ENCODE measurements at regions not wholly inside any gene's neighbourhood (a gene's known extent, or its start where the extent isn't known, plus 50 kb on each side); places are given as distances from the start of the nearest gene placed in this dataset.

DNA sequence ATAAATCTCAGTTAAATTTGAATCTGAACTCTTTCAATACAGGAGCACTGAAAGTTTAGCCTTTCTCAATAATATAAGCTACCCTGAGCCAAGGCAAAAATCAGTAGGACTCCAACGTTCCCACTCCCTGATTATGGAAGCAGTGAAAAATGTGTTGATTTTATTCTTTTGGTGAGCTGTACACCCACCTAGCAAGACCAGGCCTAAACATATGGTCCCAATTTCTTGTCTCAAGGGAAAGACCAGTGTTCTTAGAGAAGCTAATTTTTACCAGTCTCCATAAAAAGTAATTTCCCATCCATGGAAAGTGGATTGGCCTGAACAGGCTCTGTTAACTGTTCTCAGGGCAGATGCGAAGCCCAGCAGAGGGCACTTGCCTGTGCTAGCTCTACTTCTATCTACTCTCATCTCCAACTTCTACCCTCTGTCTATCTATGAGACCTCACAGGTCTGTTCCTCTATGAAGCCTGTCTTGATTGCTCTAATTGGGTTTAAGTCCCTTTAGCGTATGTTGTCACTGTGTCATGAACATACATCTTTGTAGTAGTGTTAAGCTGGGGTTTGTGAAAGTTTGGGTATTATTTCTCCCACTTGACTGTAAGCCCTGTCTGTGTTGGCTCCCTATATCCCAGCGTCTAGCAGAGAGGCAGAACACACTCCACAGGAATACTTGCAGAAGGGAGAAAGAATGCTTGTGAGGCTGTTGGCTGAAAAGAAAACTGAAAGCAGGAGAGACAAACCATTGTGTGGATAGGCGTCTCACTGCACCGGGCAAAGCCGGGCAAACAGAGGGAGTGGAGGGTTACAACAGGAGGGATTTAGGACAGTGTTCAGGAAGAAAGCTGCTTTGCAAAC is 167.1 kb upstream of the MAF start:
- no peak for DNase-seq

DNA sequence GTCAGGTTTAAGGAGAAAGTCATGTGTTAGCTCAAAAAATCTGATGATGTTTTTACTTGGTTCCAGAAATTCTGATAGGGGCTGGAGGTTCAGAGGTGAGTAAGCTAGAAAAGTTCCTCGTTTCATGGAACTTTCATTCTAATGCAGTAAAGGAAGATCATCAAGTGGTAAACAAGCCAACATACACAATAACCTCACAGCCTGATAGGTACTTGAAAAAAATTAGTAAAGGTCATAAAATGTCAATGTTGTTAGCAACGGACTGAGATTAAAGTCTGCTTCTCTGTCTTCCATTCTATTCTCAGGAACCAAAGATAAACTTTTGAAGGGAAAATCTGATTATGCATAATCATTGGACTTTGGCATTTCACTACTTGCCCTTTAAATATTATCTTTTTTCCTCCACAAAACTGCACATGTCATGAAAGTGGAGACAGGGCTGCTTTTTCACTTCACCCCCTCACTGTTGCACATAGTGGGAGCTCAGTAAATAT is 165.4 kb upstream of the MAF start:
- no peak for DNase-seq

DNA sequence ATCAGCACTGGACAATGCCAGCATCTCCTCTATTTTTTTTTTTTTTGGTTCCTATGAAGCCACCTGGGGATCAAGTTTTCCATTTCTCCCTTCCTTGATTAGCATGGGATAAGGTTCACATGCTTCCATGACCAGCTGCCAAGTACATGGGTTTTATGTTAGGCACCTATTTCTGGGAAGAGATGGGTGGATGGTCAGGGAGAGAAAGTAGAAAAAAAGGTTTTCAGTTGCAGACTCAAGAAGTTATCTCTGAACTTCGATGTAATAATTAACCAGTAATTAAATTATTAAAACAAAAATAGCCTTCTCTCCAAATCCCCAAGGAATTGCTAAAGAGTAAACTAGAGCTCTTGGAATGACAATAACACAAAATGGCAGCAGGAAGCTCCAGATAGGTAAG is 164.9 kb upstream of the MAF start:
- DNase-seq, result no peak

DNA sequence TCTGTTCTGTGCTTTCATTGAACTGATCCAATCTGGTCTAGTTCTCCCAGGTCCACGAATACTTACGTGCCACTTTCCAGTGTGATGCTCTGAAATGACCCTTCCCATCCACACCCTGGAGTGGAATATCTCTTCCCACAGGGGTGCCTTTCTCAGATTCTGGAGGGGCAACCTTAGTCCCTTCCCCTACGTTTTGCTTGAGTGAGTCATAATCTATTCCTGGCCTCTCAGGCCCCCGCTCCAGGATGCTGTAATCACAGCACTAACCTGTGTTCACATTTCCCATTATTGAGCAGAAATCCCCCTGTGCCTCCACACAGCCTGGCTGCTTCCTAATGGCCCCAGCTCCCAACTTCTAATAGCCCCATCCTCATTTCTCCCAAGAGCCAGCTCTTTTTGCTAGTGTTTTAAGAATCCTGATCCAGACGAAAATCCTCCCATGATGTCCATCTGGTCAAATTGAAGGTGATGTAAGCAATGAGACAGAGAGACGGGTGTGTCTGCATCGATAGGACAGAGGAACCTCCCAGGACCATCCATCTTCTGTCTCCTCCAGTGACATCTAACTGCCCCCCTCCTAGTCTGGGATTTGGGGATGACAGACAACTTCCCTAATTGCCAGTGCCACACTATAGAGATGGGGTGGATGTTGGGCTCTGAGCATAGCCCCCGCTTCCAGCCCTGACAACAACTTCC is 164.0 kb upstream of the MAF start:
- no peak for DNase-seq

DNA sequence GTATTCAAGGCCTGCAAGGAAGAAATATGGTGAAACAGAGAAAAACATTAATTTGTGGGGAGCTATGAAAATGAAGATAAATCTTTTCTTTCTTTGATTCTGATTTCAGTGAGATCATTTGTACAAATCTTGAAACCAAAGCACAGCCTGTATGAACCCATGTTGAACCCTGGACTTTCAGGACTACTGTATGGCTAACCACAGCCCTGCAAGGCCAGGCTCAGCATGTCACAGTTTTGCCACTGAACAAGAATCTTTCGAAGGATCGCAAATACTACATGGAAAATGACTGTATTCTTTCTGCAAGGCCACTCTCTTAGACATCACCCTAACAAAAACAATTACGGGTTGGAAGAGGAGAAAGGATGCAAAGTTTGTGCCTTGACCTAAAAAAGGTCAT is 161.7 kb upstream of the MAF start:
- no peak for DNase-seq

DNA sequence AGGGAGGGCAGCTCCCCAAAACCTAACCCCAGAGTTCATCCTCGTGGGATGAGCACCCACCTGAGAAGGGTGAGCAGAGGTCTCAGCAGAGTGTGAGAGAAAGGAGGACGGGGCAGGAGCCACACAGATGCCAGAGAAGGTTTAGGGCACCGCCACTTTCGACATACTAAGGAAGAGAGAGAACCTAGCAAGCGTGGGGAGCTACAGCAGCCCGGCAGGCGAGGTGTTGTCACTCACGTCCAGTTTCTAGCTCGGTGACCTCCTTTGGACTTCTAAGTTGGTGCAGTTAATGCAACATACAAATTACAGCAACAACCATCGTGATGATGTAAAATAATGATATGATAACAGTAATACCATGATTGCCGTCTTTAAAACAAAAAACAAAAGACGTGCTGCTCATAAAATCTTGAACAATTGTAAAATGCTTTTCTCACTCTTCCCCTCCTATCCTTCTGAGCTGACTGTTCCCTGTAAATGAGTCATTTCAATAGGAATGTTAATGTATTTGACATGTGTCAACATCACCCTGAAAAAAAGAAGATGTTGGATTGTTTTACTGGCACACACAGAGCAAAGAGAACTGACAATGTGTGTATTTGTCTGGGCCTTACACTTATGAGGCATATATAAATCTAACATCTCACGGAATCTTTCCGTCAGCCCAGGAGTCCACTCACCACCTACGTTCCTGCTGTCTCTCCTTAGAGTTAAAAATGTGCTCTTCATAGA is 158.2 kb upstream of the MAF start:
- no peak for DNase-seq

DNA sequence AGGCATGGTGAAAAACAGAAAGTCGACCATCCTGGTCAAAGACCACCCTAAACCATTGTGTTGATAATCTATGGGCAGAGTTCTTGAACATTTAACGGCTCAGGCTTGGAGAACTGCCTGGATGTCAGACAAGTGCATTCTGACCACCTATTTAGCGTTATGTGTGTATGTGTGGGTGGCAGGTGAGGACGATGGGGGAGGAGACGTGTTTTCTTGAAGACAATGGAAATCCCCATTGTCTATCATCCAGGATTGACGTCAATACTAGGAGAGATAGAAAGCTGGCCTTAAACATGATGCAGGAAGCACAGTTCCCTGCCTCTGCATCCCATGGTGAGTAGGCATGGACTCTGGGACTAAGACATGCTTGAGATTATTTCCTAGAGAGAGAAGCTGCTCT is 157.4 kb upstream of the MAF start:
- no peak for DNase-seq

DNA sequence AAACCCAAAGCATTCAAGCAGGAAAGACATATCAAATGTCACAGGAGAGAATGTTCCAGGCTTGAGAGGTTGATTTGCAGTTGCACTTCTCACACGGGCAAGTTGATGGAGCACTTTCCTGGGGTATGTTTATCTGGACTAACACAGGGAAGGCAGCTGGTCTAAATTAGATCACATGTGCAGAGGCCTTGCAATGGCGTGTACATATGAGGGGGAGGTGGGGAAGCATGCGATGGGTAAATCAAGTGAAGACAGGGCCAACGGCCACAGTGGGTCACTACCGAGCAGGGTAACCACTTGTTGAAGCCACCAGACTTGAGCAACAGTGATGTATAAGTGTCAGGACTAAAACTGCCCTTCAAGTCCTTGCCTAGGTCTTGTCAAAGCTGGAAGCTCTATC is 156.6 kb upstream of the MAF start:
- no peak for DNase-seq

DNA sequence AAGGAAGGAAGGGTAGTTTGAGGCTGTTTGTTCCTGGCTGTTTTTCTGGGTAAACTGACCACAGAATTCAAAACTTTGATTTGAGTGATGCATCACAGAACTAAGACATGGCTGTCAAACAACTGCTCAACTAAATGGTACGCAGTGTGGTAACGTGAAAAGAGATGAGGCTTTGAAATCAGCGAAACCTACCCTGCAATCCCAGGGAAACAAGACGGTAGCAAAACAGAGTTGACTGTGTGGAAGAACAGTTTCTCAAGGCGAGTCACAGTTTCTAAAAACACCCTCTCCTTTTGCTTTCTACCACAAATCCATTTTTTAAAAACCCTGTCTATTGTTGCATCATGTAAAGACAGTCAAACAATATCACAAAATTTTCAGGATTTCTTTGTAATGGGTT is 156.0 kb upstream of the MAF start:
- DNase-seq, result no peak

DNA sequence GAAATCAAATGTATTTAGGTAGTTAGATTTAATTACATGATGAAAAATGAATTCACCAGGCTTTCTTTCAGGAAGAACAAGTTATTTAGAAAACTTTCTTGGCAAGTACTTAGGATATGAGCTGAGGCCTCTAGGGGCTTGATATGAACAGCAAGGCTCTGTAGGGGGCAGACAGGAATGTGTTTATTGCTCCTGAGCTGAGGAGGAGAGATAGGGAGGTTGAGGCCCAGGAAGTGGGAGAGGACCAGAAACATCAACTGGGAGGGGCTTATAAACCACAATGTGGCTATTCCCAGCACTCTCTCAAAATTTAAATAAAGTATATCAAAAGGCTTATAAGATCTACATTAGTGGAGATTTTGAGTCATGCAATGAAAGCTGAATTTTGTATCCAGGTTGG is 154.0 kb upstream of the MAF start:
- no peak for DNase-seq

DNA sequence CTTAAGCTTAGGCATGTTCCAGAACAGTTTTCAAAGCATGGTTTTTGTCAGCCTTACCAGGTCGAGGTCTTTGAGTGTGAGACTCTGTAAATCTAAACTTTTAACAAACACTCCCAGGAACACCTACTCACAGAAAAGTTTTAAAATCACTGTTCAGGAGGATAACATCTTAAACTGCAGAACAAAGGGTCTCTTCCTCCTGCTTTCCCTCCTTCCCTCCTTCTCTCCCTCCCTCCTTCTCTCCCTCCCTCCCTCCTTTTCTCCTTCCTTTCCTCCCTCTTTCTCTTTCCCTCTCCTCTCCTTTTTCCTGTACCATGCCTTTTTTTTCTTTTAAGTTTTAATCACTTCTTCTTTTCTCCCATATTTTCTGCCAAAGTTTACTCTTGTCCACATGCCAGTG is 153.5 kb upstream of the MAF start:
- DNase-seq, result no peak

DNA sequence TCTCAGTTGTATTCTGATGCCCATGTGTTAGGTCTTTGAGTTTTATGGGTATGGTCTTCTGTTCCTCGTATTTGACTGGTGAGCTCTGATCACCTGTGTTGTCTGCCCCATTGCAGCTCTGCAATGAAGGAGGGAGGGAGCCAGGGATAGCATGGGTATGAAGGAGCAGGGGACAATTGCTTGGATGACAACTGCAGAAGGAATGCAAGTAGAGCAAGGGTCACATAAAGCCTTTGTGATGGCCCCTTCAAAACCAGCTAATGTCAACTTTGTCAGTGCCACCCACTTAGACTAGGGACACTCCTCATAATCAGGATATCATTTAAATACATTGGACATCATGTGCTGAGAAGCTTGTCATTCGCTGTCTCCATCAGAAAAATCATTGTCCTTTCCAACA is 152.7 kb upstream of the MAF start:
- DNase-seq, result no peak

DNA sequence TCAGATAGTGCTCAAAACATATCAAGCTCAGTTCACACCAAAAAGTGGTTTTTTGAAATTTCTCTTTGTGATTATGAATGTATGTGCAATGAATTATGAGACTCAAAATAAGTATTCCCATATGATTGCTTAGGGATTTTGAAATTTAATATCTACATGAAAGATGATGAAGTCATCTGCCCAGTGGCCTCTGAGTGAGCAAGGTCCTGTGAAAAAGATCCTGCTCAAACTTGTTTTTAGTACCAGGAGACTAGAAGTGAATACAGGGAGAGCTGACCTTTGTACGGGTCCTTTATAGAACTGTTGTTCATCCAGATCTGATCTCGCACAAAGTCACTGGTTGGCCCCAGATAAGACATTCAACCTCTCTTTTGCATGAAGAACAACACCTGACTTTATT is 151.9 kb upstream of the MAF start:
- DNase-seq, result no peak

DNA sequence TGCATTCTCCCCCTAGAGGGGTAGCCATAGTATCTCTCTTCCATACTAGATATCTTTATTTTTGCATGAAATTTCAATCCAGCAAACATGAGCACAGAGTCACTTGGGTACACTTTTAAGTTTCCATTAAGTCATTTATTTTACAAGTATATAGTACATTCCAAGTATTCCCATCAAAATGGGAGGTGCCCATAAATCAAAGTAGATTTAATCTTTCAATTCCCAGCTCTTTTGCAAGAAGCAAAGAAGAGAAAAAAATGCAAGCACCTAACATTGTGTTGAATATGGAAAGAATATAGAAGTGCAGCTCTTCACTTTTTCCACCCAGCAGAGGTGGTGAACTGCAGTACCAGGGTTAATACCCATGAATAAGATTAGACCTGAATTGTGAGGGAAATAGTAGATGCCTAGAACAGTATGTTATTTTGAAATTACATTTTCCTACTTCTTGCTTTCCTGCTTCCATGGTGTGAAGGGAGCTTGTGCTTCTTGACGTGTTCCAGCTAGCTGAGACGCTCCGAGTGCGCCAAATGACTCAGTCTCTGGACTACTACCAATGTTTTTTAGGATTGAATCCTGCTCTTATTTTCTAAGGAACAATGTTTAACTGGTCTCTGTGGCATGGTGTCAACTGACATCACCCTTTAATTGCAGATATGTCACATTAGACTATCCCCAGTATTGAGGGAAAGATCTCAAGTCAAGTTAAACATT is 151.1 kb upstream of the MAF start:
- no peak for DNase-seq

DNA sequence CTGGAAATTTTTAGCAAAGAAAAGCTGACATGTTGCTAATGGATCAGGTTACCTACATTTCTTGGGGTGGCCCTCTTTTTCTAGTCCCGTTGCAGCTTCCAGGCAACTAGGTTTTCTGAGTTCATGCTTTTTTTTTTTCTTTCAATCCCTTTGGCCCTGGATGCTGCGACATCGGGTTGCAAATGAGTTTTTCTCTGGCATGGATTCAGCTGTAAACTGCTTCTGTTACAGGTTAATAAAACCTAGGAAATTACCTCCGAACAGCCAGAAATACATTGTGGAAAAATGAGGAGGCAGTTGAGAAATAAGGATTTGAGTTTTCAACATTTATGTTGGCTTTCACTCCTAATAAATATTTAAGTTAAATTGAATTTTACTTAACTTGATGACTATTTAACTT is 149.8 kb upstream of the MAF start:
- DNase-seq, result no peak

DNA sequence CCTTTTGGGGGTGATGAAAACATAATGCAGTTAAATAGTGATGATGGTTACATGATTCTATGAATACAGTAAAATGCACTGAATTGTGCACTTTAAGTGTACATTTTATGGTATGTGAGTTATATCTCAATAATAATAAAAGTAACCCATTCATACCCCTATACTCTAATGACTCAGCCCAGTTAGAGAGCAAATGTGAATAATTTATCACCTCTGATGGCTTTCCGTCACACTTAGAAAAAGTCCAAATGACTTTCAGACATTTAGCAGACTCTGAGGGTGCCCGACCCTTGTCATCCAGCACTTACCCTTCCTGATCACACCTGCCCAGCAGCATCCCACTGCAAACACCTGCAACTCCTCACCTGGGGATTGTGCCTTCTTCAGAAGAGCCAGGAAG is 148.1 kb upstream of the MAF start:
- DNase-seq, result no peak

DNA sequence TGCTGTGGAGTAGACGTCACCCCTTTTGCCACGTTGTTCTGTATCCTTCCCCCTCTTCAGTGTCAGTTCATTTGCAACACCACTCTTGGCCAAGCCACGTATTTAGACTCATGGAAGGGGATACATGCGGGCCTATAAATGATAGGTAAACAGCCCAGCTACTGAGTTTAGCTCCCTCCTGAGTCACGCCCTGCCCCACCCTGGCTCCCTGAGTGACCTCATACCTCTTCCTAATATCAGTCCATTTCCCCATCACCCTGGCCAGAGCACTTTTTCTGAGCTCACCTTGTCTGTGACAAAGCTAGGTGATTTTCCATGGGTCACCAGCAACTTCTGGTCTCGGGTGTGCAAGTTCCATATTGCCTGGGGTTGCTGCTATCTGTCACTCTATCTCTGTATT is 147.2 kb upstream of the MAF start:
- DNase-seq, result no peak

DNA sequence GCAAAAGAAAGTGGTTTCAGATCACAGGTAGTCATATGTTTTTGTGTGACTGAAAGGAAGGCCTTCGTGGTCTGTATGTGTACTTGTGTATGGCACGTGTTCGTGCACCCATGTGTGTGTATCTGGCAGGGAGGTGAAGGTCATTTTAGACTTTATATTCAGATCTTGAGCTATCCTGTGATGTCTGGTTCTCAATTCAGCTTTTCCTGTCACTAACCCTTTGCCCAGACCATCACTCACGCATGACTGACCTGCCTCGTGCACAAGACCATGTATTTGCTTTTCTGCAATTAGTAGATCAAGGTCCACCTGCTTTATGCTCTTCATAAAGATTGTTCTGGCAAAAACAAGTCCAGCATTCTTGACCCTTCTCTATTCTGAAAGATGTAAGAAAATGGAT is 139.7 kb upstream of the MAF start:
- DNase-seq, result no peak

DNA sequence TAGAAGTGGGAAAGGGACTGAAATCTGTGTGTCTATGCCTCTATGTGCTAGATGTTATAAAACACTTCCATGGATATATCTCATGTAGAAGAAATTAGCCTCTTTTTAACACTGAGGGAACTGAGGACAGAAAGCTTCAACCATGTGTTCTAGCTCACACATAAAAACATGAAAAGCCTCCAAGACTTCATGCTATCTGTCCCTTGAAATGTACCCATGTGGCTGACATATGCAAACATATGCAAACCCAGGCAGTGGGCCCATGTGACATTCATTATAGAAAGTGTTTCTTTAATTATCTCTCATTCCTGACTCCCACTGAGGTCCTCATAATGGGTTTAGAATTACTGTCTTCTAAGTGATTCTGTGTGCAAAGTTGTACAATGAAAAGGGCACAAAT is 134.7 kb upstream of the MAF start:
- no peak for DNase-seq

DNA sequence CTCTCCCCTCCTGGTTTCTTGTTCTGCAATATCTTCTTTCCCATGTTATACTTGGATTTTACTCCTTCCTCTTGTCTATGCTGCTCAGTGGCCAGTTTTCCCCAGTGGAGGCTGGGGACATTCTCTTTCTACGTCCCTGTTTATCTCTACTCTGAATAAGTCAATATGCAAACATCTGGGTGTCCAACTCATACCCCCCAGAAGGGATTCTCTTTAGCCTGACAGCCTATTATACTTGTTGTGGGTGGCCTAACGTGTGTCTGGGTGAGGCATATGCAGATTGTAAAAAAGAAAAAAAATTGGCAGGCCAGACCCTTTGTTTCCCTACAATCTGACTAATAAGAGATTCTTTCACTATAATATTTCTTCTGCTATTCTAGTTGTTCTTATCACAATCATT is 134.2 kb upstream of the MAF start:
- no peak for DNase-seq

DNA sequence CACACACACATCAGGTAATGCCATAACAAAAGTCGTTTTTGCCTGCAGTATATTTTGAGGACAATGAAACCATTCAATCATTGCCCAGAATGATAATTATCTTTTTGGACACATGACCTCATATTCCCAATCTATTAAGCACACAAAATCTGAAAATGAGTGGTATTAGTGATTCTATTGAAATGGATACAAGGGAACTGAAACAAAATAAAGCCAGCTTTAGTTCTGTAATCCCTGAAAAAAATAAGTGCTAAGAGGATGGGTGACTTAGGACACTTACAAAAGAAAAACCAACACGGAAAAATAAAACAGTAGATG is 128.3 kb upstream of the MAF start:
- no peak for DNase-seq

DNA sequence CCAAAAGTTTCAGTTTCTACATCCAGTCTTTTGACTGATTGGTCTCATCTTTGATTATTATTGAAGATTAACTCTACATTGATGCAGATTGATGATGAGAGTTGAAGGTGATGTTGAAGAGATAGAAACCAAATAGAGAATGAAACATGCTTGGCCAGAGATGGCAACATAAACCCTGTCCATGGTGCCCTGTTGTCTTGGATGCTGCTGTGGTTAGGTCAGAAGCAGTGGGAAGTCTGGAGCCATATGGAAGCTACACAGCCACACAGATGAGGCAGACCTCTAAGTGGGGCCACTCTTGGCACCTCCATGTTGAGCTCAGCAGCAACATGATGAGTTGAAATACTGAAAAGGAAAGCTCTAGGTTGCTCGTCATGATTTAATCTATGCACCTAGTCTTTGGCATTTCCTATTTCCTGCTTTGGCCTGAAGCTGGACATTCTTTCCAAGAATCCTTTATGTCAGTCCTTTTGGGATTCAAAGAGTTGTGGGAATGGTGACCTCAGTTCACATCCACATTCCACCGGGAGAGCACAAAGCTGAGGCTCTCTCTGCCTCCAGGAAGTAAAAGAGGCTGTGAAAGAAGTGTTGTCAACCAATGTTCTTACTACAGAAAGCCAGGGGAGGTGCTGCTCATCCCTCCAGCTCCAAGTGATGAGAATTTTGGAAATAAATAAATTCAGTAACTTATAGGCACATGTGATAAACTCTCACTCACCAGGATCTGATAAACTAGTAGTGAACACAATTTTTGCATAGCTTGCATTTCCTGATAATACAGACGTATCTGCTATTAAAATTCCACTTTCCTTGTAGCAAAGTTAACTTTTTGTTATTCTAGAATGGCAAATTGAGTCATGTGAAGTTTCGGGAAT is 127.7 kb upstream of the MAF start:
- DNase-seq, result no peak

Data from SHP77 treated with DMSO at 0.1 percent for 48 hours (cell line).